Right ventricle myocardium inferior (tissue), 1 donor: ENCODE measurements at regions not wholly inside any gene's neighbourhood (a gene's known extent, or its start where the extent isn't known, plus 50 kb on each side); places are given as distances from the start of the nearest gene placed in this dataset.

Experiments
- ATAC-seq: fragments of 200-7000 bp; cut with Tn5 transposase; one replicate; pipeline ENCODE4 v1.9.1; 2020; ENCODE audit warnings: mild to moderate bottlenecking, moderate library complexity
- DNase-seq: peaks from one replicate; pipeline ENCODE4 v3.0.0; 2021; ENCODE audit errors: missing footprints
- intact Hi-C: fragments of 100-400 bp; cut with DNase I; formaldehyde crosslinking; loops from one replicate; pipeline ENCODE4 v1.11.0; 2022
- donor health status: DM: no; HTN: yes; CAD: no; lungs with severe emphysema.

DNA sequence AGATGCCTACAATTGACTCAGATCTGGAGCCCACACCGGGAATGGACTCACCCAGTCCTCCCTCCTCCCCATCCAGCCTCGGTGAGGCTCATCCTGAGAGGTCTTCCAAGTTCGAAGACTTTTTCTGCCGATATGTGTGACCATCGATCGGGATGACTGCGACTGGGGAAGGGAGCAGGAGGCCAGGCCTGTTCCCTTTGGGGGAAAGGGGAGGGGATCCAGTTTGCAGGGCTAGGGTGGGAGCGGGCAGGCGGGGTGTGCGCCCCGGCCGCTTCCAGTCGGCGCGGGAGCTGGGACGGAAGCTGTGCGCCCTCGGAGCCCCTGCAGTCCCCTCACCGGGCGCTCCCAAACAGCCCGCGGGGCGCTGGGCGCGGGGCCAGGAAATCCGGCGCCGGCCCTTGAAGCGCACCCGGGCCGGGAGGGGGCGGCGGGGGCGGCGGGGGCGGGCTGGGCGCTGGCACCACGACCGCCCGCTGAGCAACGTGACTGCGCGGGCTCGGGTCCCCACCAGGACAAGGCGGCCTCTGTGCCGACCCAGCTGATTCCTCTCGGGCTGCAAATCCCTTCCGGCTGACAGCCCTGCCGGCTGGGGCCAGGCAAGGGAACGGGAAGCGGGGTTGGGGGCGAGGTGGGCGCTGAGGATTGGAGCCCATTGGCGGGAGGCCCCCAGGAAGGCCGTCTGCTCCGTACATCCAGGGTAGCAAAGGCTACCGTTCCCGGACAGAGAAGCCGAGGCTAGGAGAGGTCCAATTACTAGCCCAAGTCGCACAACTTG lies 103.9 kb downstream of the EBNA1BP2 start:
- intact Hi-C loops: no loop called here
- no peak for DNase-seq
- ATAC-seq: no peak

DNA sequence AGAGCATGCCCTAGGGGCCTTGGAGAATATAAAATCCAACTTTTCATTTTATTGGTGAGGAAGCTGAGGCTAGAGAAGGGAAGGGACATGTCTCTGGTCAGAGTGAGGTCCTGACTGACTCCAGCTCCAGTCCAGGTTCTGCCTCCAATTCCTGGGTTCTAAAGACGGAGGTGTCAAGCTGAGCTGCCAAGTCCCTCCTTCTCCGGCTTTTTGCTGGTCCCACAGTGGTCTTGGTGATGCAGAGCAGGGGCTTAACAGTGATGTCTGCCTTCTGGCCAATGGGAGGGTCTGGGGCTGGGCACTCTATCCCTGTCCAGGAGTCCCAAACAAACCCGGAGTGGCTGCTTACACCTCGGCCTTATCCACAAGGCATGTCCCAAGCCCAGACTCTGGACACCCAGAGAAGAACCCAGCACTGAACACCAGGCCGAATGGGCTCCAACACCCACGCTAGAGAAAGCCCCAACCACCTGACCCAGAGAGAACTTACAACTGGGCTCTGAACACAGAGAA lies 104.8 kb downstream of the EBNA1BP2 start:
- DNase-seq: no peak
- intact Hi-C loops: no loop called here
- ATAC-seq: no peak

DNA sequence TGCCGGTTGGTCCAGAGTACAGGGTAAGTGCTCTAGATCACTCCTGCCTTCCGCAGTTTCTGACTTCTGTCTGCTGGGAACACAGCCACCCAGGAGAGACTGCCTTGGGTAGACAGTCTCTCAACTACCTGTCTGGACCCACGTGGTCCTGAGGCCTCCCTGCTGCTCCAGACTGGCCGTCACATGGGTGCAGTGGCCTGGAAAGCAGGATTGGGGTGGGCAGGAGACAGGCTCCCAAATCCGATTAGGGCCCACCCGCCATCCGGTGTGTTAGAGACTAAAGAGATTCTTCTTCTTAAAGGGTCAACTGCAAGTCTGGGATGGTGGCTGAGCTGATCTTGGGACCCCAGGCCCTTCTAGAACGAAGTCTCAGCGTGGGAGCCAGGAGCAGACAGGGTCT lies 105.5 kb downstream of the EBNA1BP2 start:
- DNase-seq (no peak), ATAC-seq (no peak)
- intact Hi-C loops: no loop called here

DNA sequence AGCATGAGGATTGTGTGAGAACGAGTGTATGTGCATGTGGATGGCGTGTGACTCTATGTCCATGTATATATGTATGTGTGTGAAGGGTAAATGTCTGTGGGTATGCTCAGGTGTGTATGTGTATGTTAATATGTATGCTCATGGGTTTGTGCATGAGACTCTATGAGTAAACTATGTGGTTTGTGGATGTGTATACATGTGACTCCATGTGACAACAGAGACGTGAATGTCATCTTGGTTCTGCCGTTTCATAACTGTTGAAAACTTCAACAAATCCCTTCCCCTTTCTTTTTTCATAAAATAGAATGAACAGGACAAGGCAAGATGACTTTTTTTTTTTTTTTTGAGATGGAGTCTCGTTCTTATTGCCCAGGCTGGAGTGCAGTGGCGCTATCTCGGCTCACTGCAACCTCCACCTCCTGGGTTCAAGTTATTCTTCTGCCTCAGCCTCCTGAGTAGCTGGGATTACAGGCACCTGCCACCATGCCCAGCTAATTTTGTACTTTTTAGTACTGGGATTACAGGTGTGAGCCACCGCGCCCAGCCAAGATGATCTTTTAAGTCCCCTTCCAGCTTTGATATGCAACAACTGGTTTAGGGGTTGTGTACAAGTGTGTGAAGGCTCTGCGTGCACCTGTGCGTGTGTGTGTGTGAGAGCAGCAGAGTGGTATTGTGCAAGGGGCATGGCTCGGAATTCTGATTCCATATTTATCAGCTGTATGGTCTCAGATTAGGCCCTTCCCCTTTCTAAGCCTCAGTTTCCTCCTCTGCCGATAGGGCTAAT lies 106.3 kb downstream of the EBNA1BP2 start:
- ATAC-seq: no peak
- intact Hi-C loops: no loop called here

DNA sequence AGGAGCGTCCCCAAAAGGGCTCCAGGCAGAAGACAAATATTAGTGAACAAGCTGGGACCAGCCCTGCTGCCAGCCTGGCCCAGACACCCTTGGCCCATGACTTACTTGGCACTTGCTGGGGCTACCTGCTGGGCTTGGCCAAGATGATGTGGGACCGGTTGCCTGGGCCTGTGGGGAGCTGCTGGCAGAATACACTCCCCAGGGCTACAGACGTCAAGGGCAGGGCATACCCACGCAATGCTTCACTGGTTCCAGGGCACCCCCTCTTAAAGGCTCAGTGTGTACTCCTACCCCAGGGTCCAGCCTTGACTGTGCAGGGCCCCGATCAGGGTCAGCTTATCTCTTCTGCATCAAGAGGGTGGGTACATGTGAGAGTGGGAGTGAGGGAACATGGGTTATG lies 106.5 kb upstream of the SLC2A1 start:
- ATAC-seq (no peak), DNase-seq (no peak)
- intact Hi-C loops: no loop called here

More for the DNA sequence above, 106.3 kb downstream of the EBNA1BP2 start:
- DNase-seq: no peak

DNA sequence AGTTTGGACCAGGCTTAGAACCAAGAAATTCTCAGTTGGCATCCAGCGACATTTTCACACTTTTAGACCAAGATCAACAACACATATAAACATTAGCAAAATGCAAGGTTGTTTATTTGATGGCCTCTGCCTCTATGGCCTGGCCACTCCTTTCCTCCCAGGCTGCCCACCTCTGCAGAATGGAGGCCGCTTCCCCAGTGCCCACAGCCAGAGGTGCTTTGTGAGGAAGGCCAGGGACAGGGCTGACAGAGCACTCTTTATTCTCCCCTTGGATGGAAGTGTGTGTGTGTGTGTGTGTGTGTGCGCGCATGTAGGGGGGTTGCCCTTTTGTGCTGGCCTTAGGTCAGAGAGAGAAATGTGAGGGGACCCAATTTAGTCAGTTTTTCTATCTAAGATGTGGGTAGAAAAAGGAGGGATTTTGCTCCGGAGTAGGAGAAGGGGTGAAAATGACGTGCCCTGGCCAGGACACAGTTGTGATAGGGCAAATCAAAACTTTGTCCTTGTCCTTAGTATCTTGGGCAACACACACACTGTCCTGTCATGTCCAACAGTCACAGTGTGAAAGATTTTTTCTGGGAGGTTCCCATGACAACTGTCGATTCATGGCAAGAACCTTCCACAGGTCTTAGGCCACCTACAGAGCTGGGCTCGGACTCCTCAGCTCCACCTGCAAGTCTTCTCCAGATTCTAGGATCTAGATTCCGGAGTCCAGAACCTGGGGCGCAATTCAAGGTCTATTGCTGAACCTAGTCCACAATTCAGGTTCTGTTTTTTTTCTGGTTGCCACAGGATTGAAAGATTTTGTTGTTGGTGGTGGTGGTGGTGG lies 104.9 kb upstream of the SLC2A1 start:
- DNase-seq: no peak

DNA sequence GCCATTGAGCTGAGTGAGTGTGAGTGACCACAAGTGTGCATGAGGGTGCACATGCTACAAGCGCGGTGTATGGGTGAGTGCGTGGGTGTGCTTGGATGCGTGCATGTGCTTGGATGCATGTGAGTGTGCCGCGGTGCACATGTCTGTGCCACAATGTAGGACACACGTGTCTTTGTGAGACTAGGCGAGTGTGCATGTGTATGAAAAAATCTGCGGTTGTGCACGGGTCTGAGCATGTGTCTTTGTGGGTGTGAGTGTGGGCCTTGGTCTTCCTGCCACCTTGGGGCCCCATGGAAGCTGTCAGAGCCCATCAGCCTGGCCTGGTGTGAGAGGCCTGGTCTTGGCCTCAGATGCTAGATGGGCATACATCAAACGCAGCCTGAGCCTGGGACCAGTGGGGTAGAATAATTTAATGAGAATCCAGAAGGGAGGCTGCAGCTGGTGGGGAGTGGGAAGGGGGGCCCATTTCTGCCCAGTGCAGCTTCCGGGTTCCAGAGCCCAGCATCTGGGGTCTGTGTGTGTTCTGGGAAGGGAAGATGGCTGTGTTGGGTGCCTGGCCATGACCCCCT lies 103.9 kb upstream of the SLC2A1 start:
- DNase-seq: no peak
- no peak for ATAC-seq

More for the DNA sequence above, 104.9 kb upstream of the SLC2A1 start:
- intact Hi-C loops: no loop called here
- ATAC-seq: peak; percentile 57

DNA sequence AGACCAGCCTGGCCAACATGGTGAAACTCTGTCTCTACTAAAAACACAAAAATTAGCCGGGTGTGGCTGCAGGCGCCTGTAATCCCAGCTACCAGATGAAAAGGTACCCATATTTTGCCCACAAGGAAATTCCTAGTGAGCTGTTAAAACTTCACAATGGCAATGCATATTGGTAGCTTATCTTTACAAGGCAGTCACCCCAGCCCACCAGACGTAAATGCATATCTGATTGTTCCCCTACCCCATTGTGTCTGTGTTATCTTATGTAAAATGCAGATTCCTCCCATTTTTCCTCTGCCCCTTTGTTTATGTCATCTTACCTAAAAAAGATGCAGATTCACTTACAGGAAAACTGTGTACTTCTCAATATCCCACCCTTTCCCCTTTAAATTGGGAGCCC lies 103.1 kb upstream of the SLC2A1 start:
- intact Hi-C loops: no loop called here
- no peak for ATAC-seq
- DNase-seq: no peak

More for the DNA sequence above, 103.9 kb upstream of the SLC2A1 start:
- intact Hi-C loops: no loop called here

DNA sequence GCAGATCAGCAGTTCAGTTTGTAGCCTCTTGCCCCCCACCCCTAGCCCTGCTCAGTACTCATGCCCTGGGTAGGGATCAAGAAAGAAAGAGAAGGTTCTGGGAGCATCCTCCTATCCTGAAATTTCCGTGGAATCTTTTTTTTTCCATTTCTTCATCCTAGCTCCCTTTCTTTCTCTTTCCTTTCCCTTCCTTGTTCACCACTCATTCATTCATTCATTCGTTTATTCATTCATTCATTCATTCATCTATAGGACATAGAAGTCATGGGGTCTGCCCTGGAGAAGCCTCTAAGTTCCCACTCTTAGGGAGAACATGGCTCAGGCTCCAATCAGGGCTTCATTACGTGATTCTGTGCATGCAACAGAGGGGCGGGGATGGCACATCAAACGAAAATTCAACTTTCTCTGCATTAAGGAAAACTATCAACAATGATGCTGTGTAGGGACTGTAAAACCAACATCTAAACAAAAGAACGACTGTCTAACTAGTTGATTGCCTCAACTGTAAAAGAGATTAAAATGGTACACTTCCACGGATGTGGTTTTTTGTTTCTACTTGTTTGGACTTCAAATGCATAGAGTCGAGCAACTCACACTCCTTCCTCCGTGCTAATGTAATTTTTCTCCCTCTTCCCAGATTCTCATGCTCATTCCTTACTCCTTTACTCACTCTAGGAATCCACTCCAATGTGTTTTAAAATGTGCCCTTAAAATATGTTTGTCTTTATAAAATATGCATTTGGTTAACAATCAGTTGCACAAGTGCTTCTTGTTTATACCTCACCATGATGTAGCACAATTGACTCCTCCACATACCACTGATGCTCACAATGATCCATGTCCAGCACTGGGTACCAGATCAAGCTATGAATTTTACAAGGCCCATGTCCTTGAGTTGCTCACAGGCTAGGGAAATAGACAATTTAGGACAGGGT lies 101.2 kb upstream of the SLC2A1 start:
- intact Hi-C loops: no loop called here
- DNase-seq (no peak), ATAC-seq (no peak)

DNA sequence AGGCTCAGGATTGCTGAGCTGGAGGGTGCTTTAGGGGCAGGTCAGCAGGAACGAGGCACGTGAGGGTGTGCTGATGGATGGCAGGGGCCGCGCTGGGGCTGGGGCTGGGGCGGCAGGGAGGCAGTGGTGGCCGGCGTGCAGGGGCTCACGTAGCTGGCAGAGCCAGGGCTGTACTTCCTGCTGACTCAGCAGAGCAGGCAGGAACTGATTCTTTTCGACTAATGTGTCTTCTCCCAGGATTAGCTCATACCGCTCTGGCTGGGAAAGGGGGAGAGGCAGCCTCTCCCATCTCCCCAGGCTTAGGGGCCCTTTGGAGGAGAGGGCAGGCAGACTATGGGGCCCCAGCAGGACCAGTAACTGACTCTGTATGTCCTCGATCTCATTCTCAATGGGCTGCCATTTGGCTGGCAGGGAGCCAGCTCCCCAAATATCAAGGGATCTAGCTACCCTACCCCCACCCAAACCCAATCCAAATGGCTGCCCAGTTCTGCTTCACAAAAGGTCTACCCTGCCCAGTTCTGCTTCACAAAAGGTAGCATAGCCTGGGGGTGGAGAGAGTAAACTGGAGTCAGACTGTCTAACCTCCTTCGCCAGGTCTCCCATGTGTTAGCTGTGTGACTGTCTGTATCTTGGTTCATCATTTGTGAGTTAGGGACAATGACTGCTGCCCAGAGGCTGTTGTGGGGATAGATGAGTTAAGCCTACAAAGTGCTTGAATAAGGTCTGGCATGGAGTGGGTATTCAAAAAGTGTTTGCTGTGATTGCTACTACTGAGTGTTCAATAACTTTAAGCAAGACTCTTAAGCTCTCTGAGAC lies 100.1 kb upstream of the SLC2A1 start:
- intact Hi-C loops: no loop called here
- ATAC-seq: no peak
- no peak for DNase-seq

DNA sequence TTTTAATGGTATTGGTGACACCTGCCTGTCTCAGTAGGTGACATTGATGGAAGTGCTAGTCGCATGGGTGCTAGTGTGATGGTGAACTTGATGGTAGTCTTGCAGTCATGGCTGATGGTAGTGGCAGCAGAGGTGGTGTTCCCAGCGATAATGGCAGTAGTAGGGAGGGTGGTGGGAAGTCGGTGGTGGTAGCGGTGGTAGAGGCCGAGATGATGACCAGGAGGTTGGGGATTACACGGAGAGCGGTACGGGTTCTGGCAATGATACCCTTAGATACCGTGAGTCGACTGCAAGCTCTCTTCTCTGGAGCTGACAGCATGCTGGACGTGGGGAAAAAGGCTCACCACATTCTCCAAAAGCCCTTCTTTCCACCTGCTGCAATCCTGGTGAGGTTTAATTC lies 99.4 kb upstream of the SLC2A1 start:
- intact Hi-C loops: no loop called here
- no peak for ATAC-seq
- DNase-seq: no peak

DNA sequence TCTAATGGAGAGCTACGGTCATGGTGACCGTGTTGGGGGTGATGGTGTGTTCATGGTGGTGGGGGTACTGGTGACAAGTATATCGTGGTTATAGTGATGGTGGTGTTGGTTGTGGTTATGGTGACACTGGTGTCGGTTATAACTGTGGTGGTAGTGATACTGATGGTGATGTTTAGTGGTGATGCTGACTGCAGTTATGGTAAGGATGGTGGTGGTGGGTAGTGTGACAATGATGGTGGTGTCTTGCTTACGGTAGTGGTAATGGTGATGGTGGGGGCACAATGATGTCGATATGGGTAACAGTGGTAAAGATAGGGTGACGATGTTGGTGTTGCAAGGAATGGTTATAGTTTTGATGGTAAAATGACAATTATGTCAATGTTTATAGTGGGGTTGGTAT lies 98.9 kb upstream of the SLC2A1 start:
- ATAC-seq (no peak), DNase-seq (no peak)
- intact Hi-C loops: no loop called here

DNA sequence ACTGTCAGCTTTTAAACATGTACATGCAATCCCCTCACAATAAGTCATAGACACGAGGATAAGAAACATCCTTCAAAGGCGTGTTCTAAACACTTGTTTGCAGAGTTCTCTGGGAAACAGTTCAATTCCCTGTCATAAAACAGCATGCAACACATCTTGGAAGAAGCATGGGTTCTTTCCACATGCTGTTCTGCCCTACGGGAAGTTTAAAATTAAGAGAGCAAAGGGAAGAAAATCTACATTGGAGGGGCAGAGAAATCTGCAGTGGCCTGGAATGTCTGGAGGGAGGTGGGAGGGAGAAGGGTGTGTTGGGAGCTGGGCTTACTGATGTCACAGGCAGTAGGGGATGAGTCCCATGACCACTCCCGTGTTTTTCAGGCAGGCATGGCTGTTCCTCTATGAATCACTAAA lies 98.3 kb upstream of the SLC2A1 start:
- ATAC-seq (no peak), DNase-seq (no peak)
- intact Hi-C loops: no loop called here

DNA sequence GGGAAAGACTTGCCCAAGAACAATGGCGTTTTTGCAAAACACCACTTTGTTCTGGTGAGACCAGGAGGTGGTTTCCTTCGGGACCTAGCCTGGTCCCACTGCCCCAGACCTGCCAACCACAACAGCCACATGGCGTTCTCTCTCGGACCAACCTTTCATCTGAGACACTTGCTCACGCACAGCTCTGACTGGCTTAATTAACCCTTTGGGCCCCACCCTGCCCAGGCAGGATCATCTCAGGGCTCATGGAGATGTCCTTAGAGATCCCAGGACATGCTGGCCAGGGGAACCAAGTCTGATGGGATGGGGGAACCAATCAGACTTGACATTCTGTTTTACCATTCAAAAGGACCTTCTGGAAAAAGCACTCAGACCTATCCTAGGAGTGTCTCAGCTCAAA lies 97.8 kb upstream of the SLC2A1 start:
- intact Hi-C loops: no loop called here
- DNase-seq: no peak
- no peak for ATAC-seq

DNA sequence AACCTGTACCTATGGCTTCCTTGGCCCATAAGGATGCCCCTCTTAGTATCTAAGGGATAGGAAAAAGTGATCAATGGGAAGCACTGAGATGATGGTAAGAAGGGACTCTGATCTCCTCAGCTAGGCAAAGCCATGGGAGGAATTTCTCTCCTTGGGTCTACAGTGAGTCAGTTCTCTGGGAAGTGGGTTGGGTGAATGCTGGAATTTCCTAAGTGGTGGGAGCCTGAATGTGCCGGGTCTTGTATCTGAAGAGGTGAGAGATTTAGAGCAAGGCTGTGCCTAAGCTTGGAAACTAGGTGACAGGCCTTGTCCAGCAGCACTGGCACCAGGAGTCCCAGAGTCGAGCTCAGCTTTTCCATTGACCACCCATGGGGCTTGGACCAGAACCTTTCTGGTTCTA lies 96.3 kb upstream of the SLC2A1 start:
- intact Hi-C loops: no loop called here
- ATAC-seq: no peak
- DNase-seq: no peak

DNA sequence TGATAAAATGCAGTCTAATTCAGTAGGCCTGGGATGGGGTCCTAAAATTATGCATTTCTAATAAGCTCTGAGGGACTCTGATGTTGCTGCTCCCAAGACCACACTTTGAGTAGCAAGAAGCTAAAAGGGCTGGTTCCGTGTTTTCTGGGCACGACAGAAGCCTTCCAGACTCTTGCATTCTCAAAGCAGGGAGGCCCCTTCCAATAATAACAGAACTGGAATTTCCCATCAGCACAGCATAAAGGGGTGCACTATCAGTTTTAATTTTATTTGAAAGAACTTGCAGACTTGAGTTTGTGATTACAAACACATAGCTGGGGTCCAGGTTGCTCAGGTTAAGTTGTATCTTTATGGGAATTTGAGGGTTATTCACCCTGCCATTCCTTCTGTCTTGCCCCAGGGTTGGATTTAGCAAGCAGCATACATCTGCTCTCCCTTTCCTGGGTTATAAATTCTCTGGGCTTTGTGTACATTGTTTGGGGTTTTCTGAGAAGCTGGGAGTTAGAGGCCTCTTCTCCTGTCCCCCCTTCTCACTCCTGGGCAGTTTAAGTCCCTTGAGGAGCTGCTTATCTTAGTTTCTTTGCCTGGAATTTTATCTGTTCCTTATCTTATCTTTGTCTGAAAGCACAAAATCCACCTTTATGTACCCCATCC lies 94.2 kb upstream of the SLC2A1 start:
- ATAC-seq (no peak), DNase-seq (no peak)
- intact Hi-C loops: no loop called here

DNA sequence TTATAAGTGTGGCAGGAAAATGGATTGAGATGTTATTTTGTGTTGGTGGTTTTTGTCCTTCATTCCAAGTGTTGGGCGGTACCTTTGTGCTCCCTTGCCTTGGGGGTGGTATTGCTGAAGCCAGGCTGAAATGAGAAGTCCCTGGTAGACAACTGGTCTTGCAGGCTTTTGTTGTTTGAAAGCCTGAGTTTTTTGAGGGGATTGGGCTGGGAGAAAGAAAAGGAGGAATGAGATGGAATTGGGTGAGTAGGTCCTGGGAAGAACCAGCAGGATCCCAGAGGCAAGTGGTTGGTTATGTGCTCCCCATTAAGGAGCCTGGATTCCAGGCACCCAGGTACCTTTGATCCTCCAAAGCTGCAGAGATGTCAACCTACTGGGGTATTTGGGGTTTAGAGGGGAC lies 93.7 kb upstream of the SLC2A1 start:
- DNase-seq: no peak
- intact Hi-C loops: no loop called here
- no peak for ATAC-seq
